RWPE2 (cell line): ENCODE measurements at regions not wholly inside any gene's neighbourhood (a gene's known extent, or its start where the extent isn't known, plus 50 kb on each side); places are given as distances from the start of the nearest gene placed in this dataset.

Experiments
- ATAC-seq: fragments of 200-7000 bp; cut with Tn5 transposase; 3 replicates; pipeline ENCODE4 v1.9.1; 2021; ENCODE audit warnings: low read depth
- DNase-seq: peaks from one replicate; pipeline ENCODE4 v3.0.0-alpha.2; 2020; ENCODE audit warnings: low spot score
- H3K27ac ChIP-seq: fragments of 450-650 bp; 2 replicates; pipeline ENCODE4 v1.5.1; 2017; ENCODE audit warnings: mild to moderate bottlenecking; ENCODE audit not compliant: poor library complexity, severe bottlenecking
- H3K27me3 ChIP-seq: fragments of 250-450 bp; sonication (Bioruptor Pico); 2 replicates; pipeline ENCODE4 v1.5.1; 2021; ENCODE audit warnings: mild to moderate bottlenecking, moderate library complexity; ENCODE audit not compliant: insufficient read depth, poor library complexity, severe bottlenecking
- H3K36me3 ChIP-seq: fragments of 250-450 bp; sonication (Bioruptor Pico); 2 replicates; pipeline ENCODE4 v1.5.1; 2020; ENCODE audit warnings: low read depth, mild to moderate bottlenecking, moderate library complexity
- H3K4me1 ChIP-seq: fragments of 250-450 bp; sonication (Bioruptor Pico); 2 replicates; pipeline ENCODE4 v1.5.1; 2021; ENCODE audit warnings: mild to moderate bottlenecking, moderate library complexity; ENCODE audit not compliant: insufficient read depth, poor library complexity, severe bottlenecking
- H3K4me3 ChIP-seq: fragments of 250-450 bp; sonication (Bioruptor Pico); 2 replicates; pipeline ENCODE4 v1.5.1; 2021; ENCODE audit warnings: mild to moderate bottlenecking, moderate library complexity; ENCODE audit not compliant: severe bottlenecking
- H3K9me3 ChIP-seq: fragments of 250-450 bp; sonication (Bioruptor Pico); 2 replicates; pipeline ENCODE4 v1.5.1; 2021; ENCODE audit warnings: mild to moderate bottlenecking, moderate library complexity; ENCODE audit not compliant: severe bottlenecking
- CTCF ChIP-seq: fragments of 450-650 bp; IDR thresholded peaks from one replicate; pipeline ENCODE4 v1.5.1; 2017; ENCODE audit warnings: mild to moderate bottlenecking, moderate library complexity; ENCODE audit not compliant: poor library complexity, severe bottlenecking

GRCh38 chr3:31476209-31476608, 56.5 kb upstream of the STT3B start:
- no peak for DNase-seq
- H3K9me3 ChIP-seq = no peaks in the 10 kb centered on the region
- no peak for TF ChIP-seq CTCF

GRCh38 chr3:31479431-31479830, 53.3 kb upstream of the STT3B start:
- H3K4me3 ChIP-seq = no peak overlapping the region
- DNase-seq (no peak), ATAC-seq (no peak)
- no peaks in the 10 kb centered on the region for H3K36me3 ChIP-seq
- no peak for TF ChIP-seq CTCF
- H3K4me1 ChIP-seq = no peaks in the 10 kb centered on the region
- H3K27ac ChIP-seq = no peak overlapping the region
- no peaks in the 10 kb centered on the region for H3K27me3 ChIP-seq
- H3K9me3 ChIP-seq = no peaks in the 10 kb centered on the region

More at GRCh38 chr3:31476209-31476608, 56.5 kb upstream of the STT3B start:
- H3K36me3 ChIP-seq = no peaks in the 10 kb centered on the region
- no peak overlapping the region for H3K4me3 ChIP-seq
- ATAC-seq = no peak
- H3K27ac ChIP-seq = no peak overlapping the region
- H3K27me3 ChIP-seq = no peaks in the 10 kb centered on the region
- no peaks in the 10 kb centered on the region for H3K4me1 ChIP-seq

GRCh38 chr3:31481697-31482096, 51.0 kb upstream of the STT3B start:
- no peaks in the 10 kb centered on the region for H3K36me3 ChIP-seq
- no peak for DNase-seq
- H3K4me1 ChIP-seq = no peaks in the 10 kb centered on the region
- no peak overlapping the region for H3K27ac ChIP-seq
- no peak overlapping the region for H3K4me3 ChIP-seq
- no peaks in the 10 kb centered on the region for H3K9me3 ChIP-seq
- H3K27me3 ChIP-seq = no peaks in the 10 kb centered on the region
- TF ChIP-seq CTCF = no peak
- ATAC-seq = no peak

- ATAC-seq (no peak), DNase-seq (no peak)
- Histone ChIP-seq H3K27me3 (no peaks in the 10 kb centered on the region), H3K4me3 (no peak overlapping the region), H3K9me3 (no peaks in the 10 kb centered on the region), H3K4me1 (no peaks in the 10 kb centered on the region), H3K27ac (no peak overlapping the region), H3K36me3 (no peaks in the 10 kb centered on the region)
- TF ChIP-seq CTCF = no peak
Observed at GRCh38 chr3:31482493-31483200, 50.1 kb upstream of the STT3B start.
